DND-41 (cell line): ENCODE measurements at regions not wholly inside any gene's neighbourhood (a gene's known extent, or its start where the extent isn't known, plus 50 kb on each side); places are given as distances from the start of the nearest gene placed in this dataset.

Experiments
- ATAC-seq: fragments of 200-7000 bp; cut with Tn5 transposase; 3 replicates; pipeline ENCODE4 v1.9.1; 2021; ENCODE audit warnings: low read depth; ENCODE audit not compliant: insufficient read depth
- DNase-seq: peaks from one replicate; pipeline ENCODE4 v3.0.0-alpha.2; 2020
- H2AFZ ChIP-seq: 2 replicates; pipeline ENCODE4 v1.6.0; 2012; ENCODE audit warnings: low read depth, low read length
- H3K27ac ChIP-seq: 2 replicates; pipeline ENCODE4 v1.5.1; 2012; ENCODE audit warnings: low read length, inconsistent platforms
- H3K27me3 ChIP-seq: fragments of 200-600 bp; sonication (generic); 2 replicates; pipeline ENCODE4 v1.6.0; 2012; ENCODE audit warnings: low read length, mild to moderate bottlenecking, inconsistent platforms; ENCODE audit not compliant: insufficient read depth, poor library complexity
- H3K36me3 ChIP-seq: 2 replicates; pipeline ENCODE4 v1.5.1; 2012; ENCODE audit warnings: low read length, inconsistent platforms; ENCODE audit not compliant: insufficient read depth
- H3K4me1 ChIP-seq: 2 replicates; pipeline ENCODE4 v1.5.1; 2012; ENCODE audit warnings: mild to moderate bottlenecking, low read length; ENCODE audit not compliant: insufficient read depth
- H3K4me2 ChIP-seq: 2 replicates; pipeline ENCODE4 v1.6.0; 2012; ENCODE audit warnings: mild to moderate bottlenecking, moderate library complexity, low read length, inconsistent platforms; ENCODE audit not compliant: insufficient read depth
- H3K4me3 ChIP-seq, 2 experiments: fragments of 200-600 bp in 1 of 2; shearing (Covaris generic) in 1 of 2; 2 replicates each; pipeline ENCODE4 v1.5.1; 2012 to 2016; ENCODE audit warnings: inconsistent platforms in 2 of 2, low read length in 2 of 2, mild to moderate bottlenecking in 2 of 2, low read depth in 1 of 2, moderate library complexity in 1 of 2
- H3K79me2 ChIP-seq: 2 replicates; pipeline ENCODE4 v1.6.0; 2012; ENCODE audit warnings: low read length, inconsistent platforms; ENCODE audit not compliant: insufficient read depth
- H3K9ac ChIP-seq: 2 replicates; pipeline ENCODE4 v1.6.0; 2012; ENCODE audit warnings: low read depth, mild to moderate bottlenecking, inconsistent platforms, low read length, moderate library complexity
- H3K9me3 ChIP-seq: 2 replicates; pipeline ENCODE4 v1.5.1; 2012; ENCODE audit warnings: low read length, moderate library complexity, mild to moderate bottlenecking, inconsistent platforms; ENCODE audit not compliant: insufficient read depth, severe bottlenecking
- H4K20me1 ChIP-seq: 2 replicates; pipeline ENCODE4 v1.6.0; 2012; ENCODE audit warnings: low read length; ENCODE audit not compliant: insufficient read depth
- CTCF ChIP-seq: IDR thresholded peaks from 2 replicates; pipeline ENCODE4 v1.5.1; 2012; ENCODE audit warnings: borderline replicate concordance, low read length, moderate library complexity, mild to moderate bottlenecking; ENCODE audit not compliant: poor library complexity, severe bottlenecking; ENCODE audit errors: extremely low read depth
- EZH2 ChIP-seq: IDR thresholded peaks from 3 replicates; pipeline ENCODE4 v1.6.1; 2012; ENCODE audit warnings: borderline replicate concordance, low read depth, mild to moderate bottlenecking, moderate library complexity, low read length, inconsistent platforms; ENCODE audit not compliant: severe bottlenecking

- Histone ChIP-seq H4K20me1 (no peaks in the 10 kb centered on the region), H3K79me2 (no peaks in the 10 kb centered on the region), H3K9ac (no peak overlapping the region), H3K36me3 (no peaks in the 10 kb centered on the region), H3K9me3 (no peaks in the 10 kb centered on the region), H3K4me2 (no peak overlapping the region), H3K27me3 (peaks cover 4% of the 10 kb centered on the region), H3K4me1 (no peaks in the 10 kb centered on the region), H2AFZ (no peak overlapping the region), H3K27ac (no peak overlapping the region), H3K4me3 (no peak overlapping the region)
- TF ChIP-seq CTCF (no peak), EZH2 (no peak)
- DNase-seq (no peak), ATAC-seq (no peak)
Measured at GRCh38 chr15:39331584-39331983, 249.3 kb upstream of the THBS1 start.

GRCh38 chr15:39332846-39333245 is 248.0 kb upstream of the THBS1 start:
- DNase-seq, result no peak
- Histone ChIP-seq H3K4me1 (no peaks in the 10 kb centered on the region), H3K79me2 (no peaks in the 10 kb centered on the region), H3K27ac (no peak overlapping the region), H4K20me1 (no peaks in the 10 kb centered on the region), H3K36me3 (no peaks in the 10 kb centered on the region), H3K9me3 (no peaks in the 10 kb centered on the region), H2AFZ (no peak overlapping the region), H3K4me2 (no peak overlapping the region), H3K4me3 (no peak overlapping the region), H3K9ac (no peak overlapping the region), H3K27me3 (peaks cover 4% of the 10 kb centered on the region)
- TF ChIP-seq CTCF (no peak), EZH2 (no peak)
- ATAC-seq, result no peak

GRCh38 chr15:39333393-39333792 is 247.5 kb upstream of the THBS1 start:
- Histone ChIP-seq H3K4me1 (no peaks in the 10 kb centered on the region), H3K79me2 (no peaks in the 10 kb centered on the region), H4K20me1 (no peaks in the 10 kb centered on the region), H3K27me3 (peaks cover 4% of the 10 kb centered on the region), H3K27ac (no peak overlapping the region), H3K9me3 (no peaks in the 10 kb centered on the region), H2AFZ (no peak overlapping the region), H3K36me3 (no peaks in the 10 kb centered on the region), H3K4me2 (no peak overlapping the region), H3K9ac (no peak overlapping the region), H3K4me3 (no peak overlapping the region)
- no peak for ATAC-seq
- TF ChIP-seq EZH2, result no peak
- TF ChIP-seq CTCF, result no peak
- no peak for DNase-seq

GRCh38 chr15:39333896-39334295 is 247.0 kb upstream of the THBS1 start:
- H3K36me3 ChIP-seq, result no peaks in the 10 kb centered on the region
- no peak overlapping the region for H2AFZ ChIP-seq
- ATAC-seq, result no peak
- no peak overlapping the region for H3K4me2 ChIP-seq
- no peaks in the 10 kb centered on the region for H3K4me1 ChIP-seq
- no peaks in the 10 kb centered on the region for H4K20me1 ChIP-seq
- no peak for TF ChIP-seq CTCF
- TF ChIP-seq EZH2, result no peak
- H3K4me3 ChIP-seq, result no peak overlapping the region
- H3K27ac ChIP-seq, result no peak overlapping the region
- H3K9ac ChIP-seq, result no peak overlapping the region
- no peaks in the 10 kb centered on the region for H3K9me3 ChIP-seq
- DNase-seq, result no peak
- peaks cover 4% of the 10 kb centered on the region for H3K27me3 ChIP-seq
- H3K79me2 ChIP-seq, result no peaks in the 10 kb centered on the region
